Kidney (tissue), 13 donors: ENCODE measurements at regions not wholly inside any gene's neighbourhood (a gene's known extent, or its start where the extent isn't known, plus 50 kb on each side); places are given as distances from the start of the nearest gene placed in this dataset.

Source experiments
- DNase-seq, 5 donors: peaks; one replicate each; pipeline ENCODE4 v3.0.0-alpha.2; 2013 to 2020
- FAIRE-seq: peaks from 2 replicates; lab custom pipeline; 2012; peaks lifted over from hg19 to GRCh38; lab: Jason Lieb, UNC
- H3K27ac ChIP-seq, 2 donors: one replicate each; pipeline ENCODE4 v1.7.0; 2013; ENCODE audit warnings: low read depth in 2 of 2, low read length in 2 of 2, inconsistent platforms in 1 of 2
- H3K27me3 ChIP-seq: one replicate; pipeline ENCODE4 v1.7.1; 2013; ENCODE audit warnings: low read length, inconsistent platforms; ENCODE audit not compliant: control insufficient read depth, insufficient read depth
- H3K36me3 ChIP-seq, 3 donors: one replicate each; pipeline versions ENCODE4 v1.7.0 to v1.7.1; 2013; ENCODE audit warnings: low read length in 3 of 3, control low read depth in 1 of 3, inconsistent platforms in 1 of 3; ENCODE audit not compliant: insufficient read depth in 3 of 3, control insufficient read depth in 2 of 3
- H3K4me1 ChIP-seq, 3 donors: one replicate each; pipeline versions ENCODE4 v1.7.0 to v1.7.1; 2013; ENCODE audit warnings: low read length in 3 of 3, inconsistent platforms in 1 of 3, low read depth in 1 of 3; ENCODE audit not compliant: control insufficient read depth in 2 of 3, insufficient read depth in 2 of 3
- H3K4me3 ChIP-seq, 3 donors: one replicate each; pipeline versions ENCODE4 v1.7.0 to v1.8.1; 2013; ENCODE audit warnings: low read length in 3 of 3, control low read depth in 1 of 3, inconsistent platforms in 1 of 3
- H3K9ac ChIP-seq, 3 donors: one replicate each; pipeline versions ENCODE4 v1.7.0 to v1.7.1; 2013; ENCODE audit warnings: low read length in 3 of 3, control low read depth in 1 of 3, inconsistent platforms in 1 of 3
- H3K9me3 ChIP-seq, 3 donors: one replicate each; pipeline versions ENCODE4 v1.7.0 to v1.7.1; 2013; ENCODE audit warnings: low read length in 3 of 3, control low read depth in 1 of 3, inconsistent platforms in 1 of 3; ENCODE audit not compliant: control insufficient read depth in 2 of 3, insufficient read depth in 1 of 3
- CTCF ChIP-seq: IDR thresholded peaks from 3 replicates; pipeline ENCODE4 v1.5.1; 2012; ENCODE audit warnings: mild to moderate bottlenecking, moderate library complexity, borderline replicate concordance; ENCODE audit not compliant: insufficient read depth; ENCODE audit errors: extremely low read depth
- intact Hi-C: fragments of 100-400 bp; cut with DNase I; formaldehyde crosslinking; loops from one replicate; pipeline ENCODE4 v1.11.1; 2022
- donor health status: control.
- donor health status: control.
- donor health status: control.
- donor health status: control.
- donor health status: control.
- donor health status: DM: yes; HTN: yes; CAD: no.
- donor health status: Normal renal cell carcinoma (clear cell type).

- no peak for TF ChIP-seq CTCF
- DNase-seq = no peak
- intact Hi-C loops = no loop called here
- Histone ChIP-seq H3K9me3 (no peaks in the 10 kb centered on the region), H3K4me1 (no peaks in the 10 kb centered on the region), H3K4me3 (no peak overlapping the region), H3K9ac (no peak overlapping the region), H3K27me3 (no peaks in the 10 kb centered on the region), H3K27ac (no peak overlapping the region), H3K36me3 (no peaks in the 10 kb centered on the region)
- FAIRE-seq = no peak
These were observed 598.5 kb upstream of the IRAK1BP1 start for GRCh38 chr6:78268591-78269452.

- H3K9me3 ChIP-seq = no peaks in the 10 kb centered on the region
- no peak for DNase-seq
- no peak overlapping the region for H3K27ac ChIP-seq
- intact Hi-C loops = no loop called here
- H3K36me3 ChIP-seq = no peaks in the 10 kb centered on the region
- H3K4me3 ChIP-seq = no peak overlapping the region
- H3K27me3 ChIP-seq = no peaks in the 10 kb centered on the region
- no peak for TF ChIP-seq CTCF
- H3K9ac ChIP-seq = no peak overlapping the region
- no peaks in the 10 kb centered on the region for H3K4me1 ChIP-seq
- FAIRE-seq = no peak
These were observed 566.5 kb upstream of the IRAK1BP1 start for GRCh38 chr6:78300885-78301284.

GRCh38 chr6:78302411-78302810 lies 564.9 kb upstream of the IRAK1BP1 start:
- TF ChIP-seq CTCF = no peak
- no peaks in the 10 kb centered on the region for H3K4me1 ChIP-seq
- H3K9me3 ChIP-seq = no peaks in the 10 kb centered on the region
- no peaks in the 10 kb centered on the region for H3K27me3 ChIP-seq
- no peak overlapping the region for H3K27ac ChIP-seq
- FAIRE-seq = no peak
- no peaks in the 10 kb centered on the region for H3K36me3 ChIP-seq
- intact Hi-C loops = no loop called here
- H3K9ac ChIP-seq = no peak overlapping the region
- H3K4me3 ChIP-seq = no peak overlapping the region
- DNase-seq = no peak

GRCh38 chr6:78308025-78308424 lies 559.3 kb upstream of the IRAK1BP1 start:
- H3K27ac ChIP-seq = no peak overlapping the region
- no peak overlapping the region for H3K9ac ChIP-seq
- intact Hi-C loops = no loop called here
- no peaks in the 10 kb centered on the region for H3K27me3 ChIP-seq
- no peaks in the 10 kb centered on the region for H3K4me1 ChIP-seq
- no peak for DNase-seq
- no peak for FAIRE-seq
- no peaks in the 10 kb centered on the region for H3K36me3 ChIP-seq
- no peak for TF ChIP-seq CTCF
- H3K9me3 ChIP-seq = no peaks in the 10 kb centered on the region
- H3K4me3 ChIP-seq = no peak overlapping the region
